Activated CD4-positive, alpha-beta T cell treated with anti-CD3 and anti-CD28 coated beads, Interleukin-2, Interleukin-4, amounts not matched to agents 100 ng/mL and 50 ng/mL, durations not matched to agents 16 hours and 8 hours (primary cell): ENCODE measurements at regions not wholly inside any gene's neighbourhood (a gene's known extent, or its start where the extent isn't known, plus 50 kb on each side); places are given as distances from the start of the nearest gene placed in this dataset.
A peak's percentile ranks its signal among the peaks of the same experiment; 100 is the strongest.

Experiments
- DNase-seq: peaks from one replicate; pipeline ENCODE4 v3.0.0-alpha.2; 2020; ENCODE audit warnings: low spot score

DNA sequence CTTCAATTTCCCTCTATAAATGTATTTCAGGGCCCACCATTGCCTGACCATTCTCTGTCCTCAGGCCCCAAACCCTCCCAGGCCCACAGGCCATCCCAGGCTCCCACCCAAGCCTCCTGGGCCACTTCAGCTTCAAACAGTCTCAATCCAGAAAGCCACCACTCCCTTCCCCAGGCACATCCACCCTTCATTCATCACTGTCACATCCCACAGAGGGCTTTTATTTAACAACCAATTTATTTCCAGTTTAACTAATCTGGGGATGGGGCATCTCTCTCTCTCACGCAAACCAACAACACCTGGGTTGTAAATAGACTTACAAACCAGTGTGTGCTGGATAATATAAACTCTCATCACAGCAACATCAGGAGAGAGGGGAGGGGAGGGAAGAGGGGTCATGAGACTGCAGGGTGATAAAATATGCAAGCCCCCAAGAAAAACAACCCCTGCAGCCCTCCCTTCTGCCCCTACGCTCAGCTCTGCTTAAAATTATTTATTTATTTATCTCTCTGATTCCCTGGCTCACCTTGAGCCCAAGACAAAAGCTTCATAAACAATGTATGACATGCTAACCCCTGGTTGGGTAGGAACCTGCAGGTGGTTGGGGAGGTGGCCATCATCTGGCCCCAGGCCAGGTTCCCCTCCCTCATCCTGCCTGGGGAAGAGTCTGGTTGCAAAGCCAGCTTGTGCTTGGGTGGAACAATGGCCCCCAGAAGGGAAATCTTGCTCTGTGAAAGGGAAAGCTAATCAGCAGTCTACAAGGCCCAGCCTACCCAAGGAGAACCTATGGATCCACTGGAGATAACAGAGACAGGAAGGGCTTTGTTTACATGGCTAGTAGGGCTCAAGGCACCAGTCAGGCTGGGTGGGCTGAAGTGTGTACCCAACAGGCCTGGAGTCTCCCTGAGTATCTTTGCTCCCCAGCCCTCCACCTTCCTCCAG lies 359.2 kb downstream of the BUD13 start:
- DNase-seq: no peak

DNA sequence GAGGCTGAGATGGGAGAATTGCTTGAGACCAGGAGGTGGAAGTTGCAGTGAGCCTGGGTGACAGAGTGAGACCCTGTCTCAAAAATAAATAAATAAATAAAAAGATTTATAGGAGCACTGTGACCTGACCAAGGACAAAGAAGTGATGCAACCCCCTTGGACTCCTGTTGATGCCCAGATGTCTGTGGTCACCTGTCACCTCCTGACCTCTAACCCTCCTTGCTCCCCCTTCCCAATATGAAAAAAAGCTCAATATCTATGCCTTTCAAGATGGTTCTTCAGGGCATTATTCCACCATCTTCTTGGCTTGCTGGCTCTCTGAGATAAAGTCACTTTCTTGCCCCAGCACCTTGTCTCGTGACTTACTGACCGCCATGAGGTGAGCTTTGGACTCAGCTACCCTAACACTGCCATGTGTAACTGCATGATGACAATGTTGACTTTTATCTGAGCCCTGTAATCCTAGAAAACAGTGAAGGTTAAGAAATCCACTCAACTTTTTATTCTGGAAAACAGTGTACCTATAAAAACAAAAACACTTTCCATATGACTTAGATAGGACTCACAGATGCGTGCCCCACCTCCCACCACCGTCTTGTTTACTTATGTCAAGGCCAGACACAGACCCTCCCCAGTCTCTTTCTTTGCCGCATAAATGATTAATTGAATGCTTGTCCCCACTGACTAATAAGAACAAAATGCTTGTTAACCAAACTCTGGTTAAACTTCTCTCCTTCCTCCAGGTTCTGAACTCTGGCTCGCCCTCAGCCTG lies 360.5 kb downstream of the BUD13 start:
- no peak for DNase-seq

DNA sequence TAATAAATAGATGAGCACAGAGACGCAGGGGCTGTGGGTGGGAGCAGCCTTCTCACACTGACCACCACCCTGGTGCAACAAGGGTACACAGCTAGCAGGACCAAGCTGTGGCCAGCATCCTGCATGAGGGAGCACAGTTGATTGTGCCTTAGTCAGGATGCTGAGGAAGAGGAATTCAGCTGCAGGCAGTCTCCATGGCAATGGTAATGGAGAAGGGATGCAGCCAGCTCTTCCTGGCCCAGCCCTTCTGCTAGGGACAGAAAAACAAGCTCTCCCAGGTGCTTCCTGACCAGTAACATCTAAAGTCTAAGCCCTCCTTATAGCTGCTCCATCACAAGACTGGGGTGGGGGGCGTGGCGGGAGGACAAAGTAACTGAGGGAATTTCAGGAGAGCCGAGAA lies 363.5 kb downstream of the BUD13 start:
- DNase-seq: no peak

GRCh38 chr11:116406042-116406441 lies 366.7 kb downstream of the BUD13 start:
- DNase-seq: no peak

- DNase-seq: no peak
Observed at GRCh38 chr11:116404462-116404798, 368.4 kb downstream of the BUD13 start.

GRCh38 chr11:116403794-116404461 lies 368.9 kb downstream of the BUD13 start:
- no peak for DNase-seq

- no peak for DNase-seq
Observed at GRCh38 chr11:116400081-116400480, 372.7 kb downstream of the BUD13 start.

DNA sequence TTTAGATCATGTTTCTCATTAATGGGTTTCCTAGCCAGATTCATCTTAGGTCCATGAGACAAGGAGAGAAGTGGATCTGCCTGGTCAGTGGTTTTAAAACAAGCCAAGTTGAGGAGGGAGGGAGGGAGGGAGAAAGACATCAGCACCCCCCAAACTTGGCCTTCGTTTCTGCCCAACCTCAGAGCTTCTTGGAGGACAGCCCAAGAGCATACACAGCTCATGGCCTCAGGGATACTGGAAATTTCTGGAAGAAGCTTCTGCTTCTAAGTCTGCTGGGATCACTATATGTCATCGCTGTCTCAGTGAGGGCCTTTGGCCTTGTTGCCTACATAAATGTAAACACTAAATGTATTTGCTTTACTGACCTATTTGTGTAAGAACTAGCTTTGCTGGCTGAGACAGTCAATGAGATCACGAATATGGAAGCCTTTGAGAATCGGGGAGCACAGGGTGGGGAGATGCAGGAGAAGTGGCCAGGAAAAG lies 375.1 kb downstream of the BUD13 start:
- no peak for DNase-seq

DNA sequence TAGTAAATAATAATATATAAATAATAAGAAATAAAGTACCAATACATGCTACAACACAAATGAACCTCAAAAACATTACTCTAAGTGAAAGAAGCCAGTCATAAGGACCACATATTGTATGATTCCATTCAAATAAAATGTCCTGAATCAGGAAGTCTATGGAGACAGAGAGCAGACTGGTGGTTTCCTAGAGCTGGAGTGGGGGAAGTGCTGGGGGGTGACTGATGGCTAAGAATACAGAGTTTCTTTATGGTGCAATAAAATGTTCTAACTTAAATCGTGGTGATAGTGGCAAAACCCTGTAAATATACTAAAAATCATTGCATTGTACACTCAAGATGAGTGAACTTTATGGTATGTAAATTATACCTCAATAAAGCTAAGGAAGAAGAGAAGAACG lies 376.5 kb downstream of the BUD13 start:
- no peak for DNase-seq

- DNase-seq: no peak
Observed at GRCh38 chr11:116394022-116394421, 378.8 kb downstream of the BUD13 start.

DNA sequence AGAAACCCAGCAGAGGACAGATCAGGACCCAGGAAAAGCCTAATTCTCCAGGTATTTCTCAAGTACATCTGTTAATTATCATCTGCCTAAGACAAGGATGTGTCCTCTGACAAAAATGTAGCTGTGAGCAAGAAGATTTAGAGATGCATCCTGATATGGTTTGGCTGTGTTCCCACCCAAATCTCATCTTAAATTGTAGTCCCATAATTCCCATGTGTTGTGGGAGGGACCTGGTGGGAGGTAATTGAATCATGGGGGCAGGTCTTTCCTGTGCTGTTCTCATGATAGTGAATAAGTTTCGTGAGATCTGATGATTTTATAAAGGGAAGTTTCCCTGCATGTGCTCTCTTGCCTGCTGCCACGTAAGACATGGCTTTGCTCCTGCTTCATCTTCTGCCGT lies 381.8 kb downstream of the BUD13 start:
- no peak for DNase-seq

- DNase-seq: no peak
Observed at GRCh38 chr11:116388146-116388545, 384.6 kb downstream of the BUD13 start.

DNA sequence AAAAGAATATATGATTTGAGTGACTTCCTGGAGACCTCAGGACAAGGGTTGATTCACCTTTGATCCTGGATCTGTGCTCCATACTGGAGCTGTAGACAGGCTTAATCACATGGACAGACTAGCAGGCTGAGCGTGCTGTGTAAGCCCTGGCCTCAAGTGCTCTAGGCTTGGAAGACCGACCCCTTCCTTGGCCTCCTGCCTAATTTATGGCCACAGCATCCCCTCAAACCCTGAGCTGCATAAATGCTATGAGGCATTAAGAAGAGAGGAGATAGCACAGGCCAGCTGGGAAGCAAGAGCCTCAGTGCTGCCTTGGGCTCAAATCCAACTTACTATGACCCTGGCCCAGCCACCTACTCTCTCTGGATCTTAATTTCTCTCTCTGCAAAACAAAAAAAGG lies 385.1 kb downstream of the BUD13 start:
- no peak for DNase-seq

- no peak for DNase-seq
Observed at GRCh38 chr11:116386118-116386699, 386.6 kb downstream of the BUD13 start.

DNA sequence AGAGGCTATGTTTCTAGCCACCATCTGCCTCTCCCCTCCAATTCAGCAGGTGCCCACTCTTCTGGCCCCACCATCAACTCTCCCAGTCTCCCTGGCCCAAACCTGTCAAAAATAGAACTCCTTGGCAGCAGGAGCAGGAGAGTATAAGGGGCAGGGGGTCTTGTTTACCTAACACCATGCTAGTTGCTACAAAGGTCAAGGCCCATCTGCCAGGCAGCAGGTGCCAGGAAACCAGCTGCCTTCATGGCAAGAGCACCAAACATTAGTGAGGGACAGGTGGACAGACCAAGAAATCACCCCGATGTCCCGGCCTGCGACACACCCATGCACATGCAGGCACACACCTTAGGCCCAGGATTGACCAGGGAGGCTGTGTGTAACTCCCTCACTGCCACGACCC lies 387.9 kb downstream of the BUD13 start:
- no peak for DNase-seq

DNA sequence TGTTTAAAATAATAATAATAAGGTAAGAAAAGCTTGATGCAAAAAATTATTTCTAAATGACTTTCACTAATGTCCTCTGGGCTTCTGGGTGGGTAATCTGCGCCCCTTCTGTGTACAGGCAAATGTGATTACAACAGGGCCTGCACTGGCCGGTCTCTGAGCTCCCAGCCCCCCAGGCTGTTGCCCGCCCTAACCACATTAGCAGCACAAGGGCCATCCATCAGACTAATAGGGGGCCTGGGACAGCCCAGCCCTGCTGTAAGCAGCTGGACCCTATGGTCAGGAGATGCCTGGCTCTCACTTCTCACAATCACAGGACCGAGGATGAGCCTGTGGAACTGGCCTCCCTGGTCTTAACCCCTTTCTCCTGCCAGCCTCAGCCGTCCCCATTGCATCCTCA lies 388.4 kb downstream of the BUD13 start:
- no peak for DNase-seq

GRCh38 chr11:116379185-116379828 lies 393.5 kb downstream of the BUD13 start:
- DNase-seq: peak; percentile 2

- no peak for DNase-seq
Observed at GRCh38 chr11:116376547-116376946, 396.2 kb downstream of the BUD13 start.

DNA sequence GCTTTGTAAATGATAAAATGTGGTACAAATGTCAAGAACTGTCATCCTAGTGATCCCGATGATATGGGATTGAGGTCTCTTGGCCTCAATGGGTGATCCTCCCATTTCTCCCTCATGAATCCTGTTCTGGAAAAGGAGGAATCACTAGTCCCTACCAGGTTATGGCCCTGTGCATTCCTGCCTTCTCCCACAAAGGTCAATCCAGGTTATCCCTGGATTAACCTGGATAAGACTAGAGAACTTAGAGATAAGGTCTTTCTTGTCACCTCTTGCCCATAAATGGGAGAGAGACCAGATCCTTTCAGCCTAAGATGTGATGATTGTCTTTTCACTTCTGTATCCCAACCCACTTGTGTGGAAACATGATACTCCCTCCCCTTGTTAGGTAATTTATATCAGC lies 396.7 kb downstream of the BUD13 start:
- DNase-seq: no peak

- DNase-seq: no peak
Observed at GRCh38 chr11:116375221-116375620, 397.6 kb downstream of the BUD13 start.

- no peak for DNase-seq
Observed at GRCh38 chr11:116374085-116374484, 398.7 kb downstream of the BUD13 start.
